GM12864 (cell line): ENCODE measurements at regions not wholly inside any gene's neighbourhood (a gene's known extent, or its start where the extent isn't known, plus 50 kb on each side); places are given as distances from the start of the nearest gene placed in this dataset.

Source experiments
- DNase-seq: peaks from one replicate; pipeline ENCODE4 v3.0.0-alpha.2; 2011; ENCODE audit warnings: low read depth
- H3K4me3 ChIP-seq: 2 replicates; pipeline ENCODE4 v1.5.1; 2011; ENCODE audit warnings: mild to moderate bottlenecking, low read depth, low read length, control low read depth
- CTCF ChIP-seq: IDR thresholded peaks from 2 replicates; pipeline ENCODE4 v1.5.1; 2011; ENCODE audit warnings: low read depth, mild to moderate bottlenecking, moderate library complexity, low read length, control low read depth, inconsistent platforms; ENCODE audit errors: missing control alignments

GRCh38 chr15:55126111-55126510 is 70.6 kb downstream of the RSL24D1 start:
- no peak for DNase-seq
- no peak overlapping the region for H3K4me3 ChIP-seq
- no peak for TF ChIP-seq CTCF

- no peak overlapping the region for H3K4me3 ChIP-seq
- no peak for TF ChIP-seq CTCF
- no peak for DNase-seq
Measured at GRCh38 chr15:55124616-55125015, 72.1 kb downstream of the RSL24D1 start.

- no peak for DNase-seq
- TF ChIP-seq CTCF: no peak
- no peak overlapping the region for H3K4me3 ChIP-seq
Measured at GRCh38 chr15:55118344-55118870, 78.3 kb downstream of the RSL24D1 start.

GRCh38 chr15:55116636-55117035 is 80.1 kb downstream of the RSL24D1 start:
- H3K4me3 ChIP-seq: no peak overlapping the region
- no peak for DNase-seq
- no peak for TF ChIP-seq CTCF

DNA sequence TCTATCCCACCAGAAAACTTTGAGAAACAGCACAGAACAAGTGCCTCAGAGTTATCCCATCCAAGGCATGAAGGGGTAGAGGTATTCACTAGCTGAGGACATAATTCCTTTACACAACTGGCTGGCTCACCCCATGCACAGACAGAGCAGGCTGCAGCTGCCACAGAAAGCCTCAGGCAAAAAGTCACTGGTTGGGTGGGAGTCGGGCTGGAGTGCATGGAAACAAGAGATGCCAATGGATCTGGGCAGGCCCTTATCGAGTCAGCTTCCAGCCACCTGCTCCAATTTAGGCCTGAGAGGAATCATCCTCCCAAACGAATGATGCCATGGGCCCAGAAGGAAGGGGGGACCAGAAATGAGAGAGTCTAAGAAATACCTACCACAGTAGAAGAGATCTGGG is 83.0 kb downstream of the RSL24D1 start:
- H3K4me3 ChIP-seq: no peak overlapping the region
- no peak for TF ChIP-seq CTCF
- no peak for DNase-seq

GRCh38 chr15:55112706-55113105 is 84.0 kb downstream of the RSL24D1 start:
- H3K4me3 ChIP-seq: no peak overlapping the region
- TF ChIP-seq CTCF: no peak
- DNase-seq: no peak

- no peak for DNase-seq
- no peak overlapping the region for H3K4me3 ChIP-seq
- TF ChIP-seq CTCF: no peak
Measured at GRCh38 chr15:55110446-55110845, 86.3 kb downstream of the RSL24D1 start.
